ENCODE measurements at regions not wholly inside any gene's neighbourhood (a gene's known extent, or its start where the extent isn't known, plus 50 kb on each side); places are given as distances from the start of the nearest gene placed in this dataset.

DNA sequence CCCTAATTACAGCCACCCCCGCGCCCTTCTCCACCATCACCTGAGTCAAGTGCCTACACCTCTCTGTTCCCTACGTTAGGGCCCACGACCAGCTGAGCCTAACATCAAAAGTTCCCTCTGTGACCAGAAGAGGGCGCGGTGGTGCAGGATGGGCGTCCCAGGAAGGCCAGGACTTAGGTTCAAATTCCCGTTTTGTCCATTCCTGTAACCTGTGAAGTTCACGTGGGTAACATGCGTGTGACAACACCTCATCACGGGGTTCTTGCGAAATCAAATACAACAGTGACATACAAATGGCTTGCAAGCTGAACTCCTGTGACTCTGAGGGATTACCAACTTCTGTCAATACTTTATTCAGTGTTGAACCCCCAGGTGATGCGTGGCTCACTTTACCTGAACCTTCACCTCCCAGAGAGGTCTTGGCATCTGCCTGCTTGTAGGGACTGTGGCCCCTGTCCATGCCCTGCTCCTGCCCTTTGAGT, 207.9 kb downstream of the ARL4C start:
- no peaks in the 10 kb centered on the region for H3K36me3 ChIP-seq (ENCODE audit: insufficient read depth, low read length)
- no peak overlapping the region for H2AFZ ChIP-seq (ENCODE audit: low read length)
- peak overlapping the region; percentile 54 for H3K27ac ChIP-seq (ENCODE audit: low read depth, low read length)
- DNase-seq (ENCODE audit: insufficient read length, low spot score, missing footprints), result peak; percentile 57
- no peaks in the 10 kb centered on the region for H3K27me3 ChIP-seq (ENCODE audit: insufficient read depth, low read length)
- no peak overlapping the region for H3K4me2 ChIP-seq (ENCODE audit: insufficient read depth, low read length)
- H3K79me2 ChIP-seq (ENCODE audit: insufficient read depth, low read length), result no peaks in the 10 kb centered on the region
- H3K9me3 ChIP-seq (ENCODE audit: low read depth, low read length), result no peaks in the 10 kb centered on the region
- H3K4me1 ChIP-seq (ENCODE audit: insufficient read depth, low read length), result peaks cover 51% of the 10 kb centered on the region
- no peaks in the 10 kb centered on the region for H4K20me1 ChIP-seq (ENCODE audit: insufficient read depth, low read length)
- peak; percentile 91 for TF ChIP-seq CTCF (IDR thresholded peaks at IDR 0.05; ENCODE audit: extremely low read depth, low read depth, low read length)
- no peak overlapping the region for H3K4me3 ChIP-seq (ENCODE audit: insufficient read depth, low read length)

DNA sequence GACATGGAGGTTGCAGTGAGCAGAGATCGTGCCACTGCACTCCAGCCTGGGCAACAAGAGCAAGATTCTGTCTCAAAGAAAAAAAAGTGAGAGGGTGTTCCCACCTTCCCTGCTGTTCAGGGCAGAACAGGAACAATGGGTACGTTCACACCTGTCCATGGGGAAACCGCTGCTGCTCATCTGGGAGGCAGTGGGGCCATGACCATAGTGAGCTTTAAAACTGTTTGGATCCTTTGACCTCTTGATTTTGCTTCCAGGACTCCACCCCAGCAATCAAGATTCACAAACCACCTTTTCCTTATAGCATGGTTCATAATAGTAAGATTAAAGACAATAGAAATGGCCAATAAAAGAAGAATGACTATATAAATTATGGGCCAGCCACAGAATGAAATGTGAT, 209.2 kb downstream of the ARL4C start:
- Histone ChIP-seq H3K27me3 (ENCODE audit: insufficient read depth, low read length) (no peaks in the 10 kb centered on the region), H3K9me3 (ENCODE audit: low read depth, low read length) (no peaks in the 10 kb centered on the region), H3K36me3 (ENCODE audit: insufficient read depth, low read length) (no peaks in the 10 kb centered on the region), H3K4me1 (ENCODE audit: insufficient read depth, low read length) (peaks cover 50% of the 10 kb centered on the region), H3K4me3 (ENCODE audit: insufficient read depth, low read length) (no peak overlapping the region), H2AFZ (ENCODE audit: low read length) (no peak overlapping the region), H3K4me2 (ENCODE audit: insufficient read depth, low read length) (no peak overlapping the region), H3K79me2 (ENCODE audit: insufficient read depth, low read length) (no peaks in the 10 kb centered on the region), H3K27ac (ENCODE audit: low read depth, low read length) (no peak overlapping the region), H4K20me1 (ENCODE audit: insufficient read depth, low read length) (no peaks in the 10 kb centered on the region)
- TF ChIP-seq CTCF (IDR thresholded peaks at IDR 0.05; ENCODE audit: extremely low read depth, low read depth, low read length), result no peak
- DNase-seq (ENCODE audit: insufficient read length, low spot score, missing footprints), result peak; percentile 32

DNA sequence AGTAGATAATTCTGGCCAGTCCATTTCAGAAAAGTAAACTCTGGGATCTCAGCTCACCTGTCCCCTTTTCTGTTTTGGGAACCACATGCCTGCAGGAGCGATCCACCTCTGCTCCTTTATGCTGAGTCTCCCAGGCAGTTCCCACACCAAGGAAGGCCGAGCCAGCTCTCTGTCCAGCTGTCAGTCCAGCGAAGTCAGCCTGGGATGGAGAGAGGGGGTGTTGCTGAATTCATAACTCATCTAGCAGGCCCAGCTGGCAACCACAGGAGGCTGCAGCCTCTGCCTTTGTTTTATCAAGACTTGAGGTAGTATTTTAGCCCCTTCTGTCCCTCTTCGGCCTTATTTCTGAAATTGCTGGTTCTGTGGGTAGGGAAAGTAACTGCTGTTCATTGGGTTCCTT, 209.9 kb downstream of the ARL4C start:
- Histone ChIP-seq H3K9me3 (ENCODE audit: low read depth, low read length) (no peaks in the 10 kb centered on the region), H3K4me2 (ENCODE audit: insufficient read depth, low read length) (no peak overlapping the region), H3K27ac (ENCODE audit: low read depth, low read length) (peak overlapping the region; percentile 60), H3K4me3 (ENCODE audit: insufficient read depth, low read length) (no peak overlapping the region), H3K27me3 (ENCODE audit: insufficient read depth, low read length) (no peaks in the 10 kb centered on the region), H2AFZ (ENCODE audit: low read length) (no peak overlapping the region), H3K79me2 (ENCODE audit: insufficient read depth, low read length) (no peaks in the 10 kb centered on the region), H3K36me3 (ENCODE audit: insufficient read depth, low read length) (no peaks in the 10 kb centered on the region), H4K20me1 (ENCODE audit: insufficient read depth, low read length) (no peaks in the 10 kb centered on the region), H3K4me1 (ENCODE audit: insufficient read depth, low read length) (peaks cover 43% of the 10 kb centered on the region)
- DNase-seq (ENCODE audit: insufficient read length, low spot score, missing footprints), result no peak
- TF ChIP-seq CTCF (IDR thresholded peaks at IDR 0.05; ENCODE audit: extremely low read depth, low read depth, low read length), result no peak

GRCh38 chr2:234286118-234286598, 210.7 kb downstream of the ARL4C start:
- H3K4me3 ChIP-seq (ENCODE audit: insufficient read depth, low read length), result no peak overlapping the region
- no peaks in the 10 kb centered on the region for H3K9me3 ChIP-seq (ENCODE audit: low read depth, low read length)
- peak overlapping the region; percentile 60 for H3K27ac ChIP-seq (ENCODE audit: low read depth, low read length)
- no peaks in the 10 kb centered on the region for H3K79me2 ChIP-seq (ENCODE audit: insufficient read depth, low read length)
- DNase-seq (ENCODE audit: insufficient read length, low spot score, missing footprints), result peak; percentile 82
- peaks cover 4% of the 10 kb centered on the region for H3K27me3 ChIP-seq (ENCODE audit: insufficient read depth, low read length)
- no peak overlapping the region for H2AFZ ChIP-seq (ENCODE audit: low read length)
- TF ChIP-seq CTCF (IDR thresholded peaks at IDR 0.05; ENCODE audit: extremely low read depth, low read depth, low read length), result no peak
- peak overlapping the region; percentile 15 for H3K4me2 ChIP-seq (ENCODE audit: insufficient read depth, low read length)
- peaks cover 36% of the 10 kb centered on the region for H3K4me1 ChIP-seq (ENCODE audit: insufficient read depth, low read length)
- no peaks in the 10 kb centered on the region for H4K20me1 ChIP-seq (ENCODE audit: insufficient read depth, low read length)
- no peaks in the 10 kb centered on the region for H3K36me3 ChIP-seq (ENCODE audit: insufficient read depth, low read length)
